ENCODE measurements at regions not wholly inside any gene's neighbourhood (a gene's known extent, or its start where the extent isn't known, plus 50 kb on each side); places are given as distances from the start of the nearest gene placed in this dataset.
"Not testable (repeated sequence)": the region's sequence is repeated elsewhere in the genome, so short reads cannot be mapped to it uniquely, and the experiment has no call there.

DNA sequence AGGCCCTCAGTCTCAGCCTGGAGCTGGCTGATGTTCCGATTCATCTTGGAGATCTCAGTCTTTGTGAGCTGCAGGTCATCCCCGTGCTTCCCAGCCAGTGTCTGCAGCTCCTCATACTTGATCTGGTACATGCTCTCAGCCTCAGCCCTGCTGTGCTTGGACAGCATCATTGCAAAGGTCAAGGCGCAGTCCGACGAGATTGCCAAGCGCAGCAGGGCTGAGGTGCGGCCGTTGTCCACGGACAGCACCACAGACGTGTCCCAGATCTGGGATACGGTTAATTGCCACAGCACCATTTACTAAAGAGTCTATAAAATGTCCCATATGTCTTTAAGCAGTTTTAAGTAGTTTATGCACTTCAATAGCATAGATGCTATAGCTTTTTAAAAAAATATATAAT is 965.7 kb downstream of the FSCB start:
- DNase-seq (ENCODE audit: low read depth): no peak

DNA sequence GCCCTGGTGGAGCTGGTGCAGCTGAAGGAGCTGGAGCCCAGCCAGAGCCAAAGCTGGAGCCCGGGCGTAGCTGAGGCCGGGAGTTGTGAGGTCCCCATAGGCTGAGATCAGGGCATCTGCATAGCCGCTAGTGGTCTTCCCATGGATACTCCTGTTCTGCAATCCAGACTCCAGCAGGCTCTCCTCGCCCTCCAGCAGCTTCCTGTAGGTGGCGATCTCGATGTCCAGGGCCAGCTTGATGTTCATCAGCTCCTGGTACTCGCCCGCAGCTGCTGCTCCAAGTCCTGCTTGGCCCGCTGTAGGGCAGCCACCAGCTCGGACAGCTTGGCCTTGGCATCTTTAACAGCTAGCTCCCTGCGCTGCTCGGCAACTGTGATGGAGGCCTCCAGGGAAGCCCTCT is 966.1 kb downstream of the FSCB start:
- DNase-seq (ENCODE audit: low read depth): no peak

GRCh38 chr14:43539210-43539609 is 967.9 kb downstream of the FSCB start:
- DNase-seq (ENCODE audit: low read depth): no peak

- no peak for DNase-seq (ENCODE audit: low read depth)
These were observed 971.7 kb downstream of the FSCB start for GRCh38 chr14:43535231-43535838.

- no peak for DNase-seq (ENCODE audit: low read depth)
These were observed 974.2 kb downstream of the FSCB start for GRCh38 chr14:43532825-43533416.

- no peak for DNase-seq (ENCODE audit: low read depth)
These were observed 978.8 kb downstream of the FSCB start for GRCh38 chr14:43528321-43528720.

- no peak for DNase-seq (ENCODE audit: low read depth)
These were observed 981.4 kb downstream of the FSCB start for GRCh38 chr14:43525658-43526057.

DNA sequence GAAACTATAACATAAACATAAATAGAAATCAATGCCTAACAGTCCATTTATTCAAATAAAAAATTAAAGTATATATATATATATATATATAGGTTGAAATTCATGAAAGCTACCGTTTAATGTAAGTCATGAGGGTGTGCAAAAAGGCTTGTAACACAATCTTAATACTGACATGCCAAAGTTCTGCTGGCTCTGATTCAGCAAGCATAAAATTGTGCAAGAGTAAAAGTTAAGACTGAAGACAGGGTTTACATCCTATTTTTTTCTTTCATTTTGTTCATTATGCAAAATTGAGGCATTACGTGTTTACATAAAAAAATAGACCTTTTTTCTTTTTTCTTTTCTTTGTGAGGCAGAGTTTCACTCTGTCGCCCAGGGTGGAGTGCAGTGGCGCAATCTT is 984.2 kb downstream of the FSCB start:
- no peak for DNase-seq (ENCODE audit: low read depth)

- DNase-seq (ENCODE audit: low read depth): no peak
These were observed 984.9 kb downstream of the FSCB start for GRCh38 chr14:43522191-43522590.

DNA sequence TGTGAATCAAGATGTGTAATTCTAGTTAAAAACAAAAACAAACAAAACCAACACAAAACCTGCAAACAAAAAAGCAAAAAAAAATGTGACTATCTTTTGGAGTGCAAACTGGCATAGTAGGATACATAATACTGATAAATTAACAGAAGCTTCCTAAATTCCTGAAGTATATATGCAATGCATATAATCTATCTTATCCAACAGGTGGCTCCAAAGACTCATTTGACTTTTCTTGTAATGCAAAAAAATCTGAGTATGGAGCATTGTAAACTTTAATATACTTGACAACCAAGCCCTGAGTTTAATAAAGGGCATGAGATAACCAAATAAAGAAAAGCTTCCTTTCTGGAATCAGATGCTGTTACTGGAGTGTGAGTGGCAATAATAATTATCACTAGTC is 1003.6 kb downstream of the FSCB start:
- DNase-seq (ENCODE audit: low read depth): no peak

DNA sequence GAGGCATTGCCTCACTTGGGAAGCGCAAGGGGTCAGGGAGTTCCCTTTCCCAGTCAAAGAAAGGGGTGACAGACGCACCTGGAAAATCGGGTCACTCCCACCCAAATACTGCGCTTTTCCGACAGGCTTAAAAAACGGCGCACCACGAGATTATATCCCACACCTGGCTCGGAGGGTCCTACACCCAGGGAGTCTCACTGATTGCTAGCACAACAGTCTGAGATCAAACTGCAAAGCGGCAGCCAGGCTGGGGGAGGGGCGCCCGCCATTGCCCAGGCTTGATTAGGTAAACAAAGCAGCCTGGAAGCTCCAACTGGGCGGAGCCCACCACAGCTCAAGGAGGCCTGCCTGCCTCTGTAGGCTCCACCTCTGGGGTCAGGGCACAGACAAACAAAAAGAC is 1014.7 kb downstream of the FSCB start:
- not testable (repeated sequence) for DNase-seq (ENCODE audit: low read depth)

GRCh38 chr14:43483415-43483814 is 1023.7 kb downstream of the FSCB start:
- no peak for DNase-seq (ENCODE audit: low read depth)

DNA sequence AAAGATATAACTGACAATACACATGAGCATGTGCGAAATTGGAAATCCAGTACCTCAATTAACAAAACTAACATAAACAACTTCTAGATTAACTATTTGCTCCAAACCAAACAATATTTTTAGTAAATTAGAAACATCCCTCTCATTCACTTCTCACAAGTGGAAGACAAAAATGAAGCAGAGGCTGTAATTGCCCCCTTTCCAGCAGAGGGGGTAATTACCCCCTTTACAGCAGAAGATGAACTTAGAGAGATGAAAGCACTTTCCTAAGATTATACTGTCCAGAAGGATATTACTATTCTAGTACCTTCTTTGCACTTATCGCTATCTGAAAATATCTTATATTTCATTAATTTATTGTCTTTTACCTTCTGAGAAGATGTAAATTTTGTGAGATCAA is 1025.2 kb downstream of the FSCB start:
- no peak for DNase-seq (ENCODE audit: low read depth)

- no peak for DNase-seq (ENCODE audit: low read depth)
These were observed 1026.1 kb downstream of the FSCB start for GRCh38 chr14:43480976-43481375.

DNA sequence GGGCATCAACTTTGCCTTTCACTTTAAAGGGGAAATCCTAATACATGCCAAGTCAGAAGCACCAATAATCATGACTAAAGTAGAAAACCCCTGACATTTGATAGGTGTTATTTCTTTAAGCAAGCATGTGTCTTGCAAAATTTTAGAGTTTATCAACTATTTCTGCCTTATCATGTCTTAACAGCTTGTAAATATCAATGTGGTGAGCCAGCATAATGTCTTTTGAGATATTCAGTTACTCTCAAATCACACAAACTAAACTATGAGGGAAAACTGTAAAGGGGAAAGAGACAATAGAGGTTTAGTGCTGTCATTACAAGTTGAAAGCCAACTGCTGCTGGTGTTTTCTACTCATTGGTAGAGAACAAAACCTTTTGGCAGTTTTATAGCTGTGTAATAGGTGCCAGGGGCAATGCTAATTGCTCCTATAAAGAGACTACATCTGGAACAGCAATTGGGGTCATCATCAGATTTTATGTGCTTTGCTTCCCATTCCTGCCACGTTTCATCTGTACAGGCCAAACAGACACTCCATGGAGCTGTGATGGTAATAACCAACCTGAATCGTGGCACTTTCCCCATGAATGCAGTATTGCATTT is 1027.4 kb downstream of the FSCB start:
- DNase-seq (ENCODE audit: low read depth): no peak

- no peak for DNase-seq (ENCODE audit: low read depth)
These were observed 1030.3 kb downstream of the FSCB start for GRCh38 chr14:43476822-43477221.

DNA sequence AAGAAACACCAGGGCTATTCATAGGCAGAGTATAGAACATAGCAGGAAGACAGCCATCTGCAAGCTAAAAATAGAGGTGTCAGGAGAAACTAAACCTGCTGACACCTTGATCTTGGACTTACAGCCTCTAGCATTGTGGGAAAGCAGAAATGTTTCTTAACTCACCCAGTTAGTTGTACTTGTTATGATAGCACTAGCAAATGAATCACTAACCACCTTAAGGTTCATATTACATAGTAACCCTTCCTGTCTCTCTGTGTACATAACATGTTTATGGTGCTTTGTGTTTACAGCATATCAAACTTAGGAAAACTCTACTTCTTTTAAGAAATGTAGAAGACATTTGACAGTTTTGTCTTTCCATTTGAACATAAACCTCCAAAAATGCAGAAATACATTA is 1031.3 kb downstream of the FSCB start:
- DNase-seq (ENCODE audit: low read depth): no peak

DNA sequence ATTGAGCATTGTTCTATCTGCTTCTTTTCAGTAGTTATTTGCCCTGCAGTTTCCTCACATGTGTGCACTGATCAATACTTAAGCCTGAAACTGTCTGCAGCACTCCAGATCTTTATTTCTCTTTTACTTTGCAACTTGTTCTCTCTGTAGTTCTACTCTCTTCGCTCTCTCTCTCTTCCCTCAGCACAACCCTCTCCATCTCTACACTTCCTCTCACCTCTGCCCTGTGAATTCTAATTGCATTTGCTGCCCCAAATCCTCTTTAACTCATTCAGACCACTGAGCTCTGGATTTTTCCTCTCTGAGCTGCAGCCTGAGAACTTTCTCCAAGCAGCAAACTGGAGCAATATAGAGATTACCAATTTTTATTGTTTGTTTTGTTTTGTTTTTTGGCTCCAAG is 1035.5 kb downstream of the FSCB start:
- DNase-seq (ENCODE audit: low read depth): no peak

GRCh38 chr14:43464968-43465367 is 1042.1 kb downstream of the FSCB start:
- no peak for DNase-seq (ENCODE audit: low read depth)

GRCh38 chr14:43449291-43449690 is 1057.8 kb downstream of the FSCB start:
- DNase-seq (ENCODE audit: low read depth): no peak

DNA sequence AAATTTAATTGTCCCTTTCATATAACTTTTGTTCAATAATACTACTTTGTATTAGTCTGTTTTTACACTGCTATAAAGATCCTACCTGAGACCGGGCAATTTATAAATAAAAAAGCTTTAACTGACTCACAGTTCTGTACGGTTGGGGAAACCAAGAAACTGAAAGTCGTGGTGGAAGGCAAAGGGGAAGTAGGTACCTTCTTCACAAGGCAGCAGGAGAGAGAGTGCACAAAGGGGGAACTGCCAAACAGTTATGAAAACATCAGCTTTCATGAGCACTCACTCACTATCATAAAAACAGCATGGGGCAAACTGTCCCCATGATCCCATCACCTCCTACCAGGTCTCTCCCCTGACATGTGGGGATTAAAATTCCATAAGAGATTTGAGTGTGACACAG is 1069.0 kb downstream of the FSCB start:
- no peak for DNase-seq (ENCODE audit: low read depth)

- no peak for DNase-seq (ENCODE audit: low read depth)
These were observed 1088.8 kb downstream of the FSCB start for GRCh38 chr14:43418324-43418723.

DNA sequence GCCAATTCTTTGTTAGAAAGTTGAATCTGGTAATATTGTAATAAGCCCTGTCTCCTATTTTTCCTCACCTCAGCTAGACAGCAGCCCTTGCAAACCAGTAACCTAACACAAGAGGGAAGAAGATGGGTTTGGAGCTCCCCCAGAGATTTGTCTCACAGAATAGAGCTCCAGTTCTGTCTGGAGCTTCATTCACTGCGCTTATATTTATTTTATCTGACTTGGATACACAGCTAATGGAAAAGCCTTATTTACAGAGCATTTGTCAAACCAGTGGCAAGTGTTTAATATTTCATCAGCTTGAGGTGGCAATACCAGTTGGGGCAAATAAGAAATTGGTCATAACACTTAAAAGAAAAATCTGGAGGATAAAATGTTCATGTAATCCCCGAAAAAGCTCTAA is 1094.0 kb downstream of the FSCB start:
- no peak for DNase-seq (ENCODE audit: low read depth)

DNA sequence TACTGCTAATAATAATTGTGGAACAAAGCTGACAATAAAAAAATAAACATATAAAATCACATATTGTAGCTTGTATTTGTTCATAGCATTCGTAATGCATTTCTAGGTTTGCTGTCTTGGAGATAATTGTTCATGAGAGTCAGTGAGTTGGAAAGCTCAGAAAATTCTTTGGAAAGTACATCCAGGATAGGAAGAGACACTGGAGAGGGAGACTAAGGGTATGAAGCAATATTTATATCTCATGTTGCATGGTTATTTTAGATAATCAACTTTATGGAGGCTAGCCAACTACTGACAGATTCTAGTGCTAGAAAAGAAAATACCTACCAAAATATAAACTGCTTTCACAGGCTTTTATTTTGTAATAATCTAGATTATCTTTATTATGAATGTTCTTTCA is 1095.2 kb downstream of the FSCB start:
- no peak for DNase-seq (ENCODE audit: low read depth)
